Panc1 (cell line): ENCODE measurements at regions not wholly inside any gene's neighbourhood (a gene's known extent, or its start where the extent isn't known, plus 50 kb on each side); places are given as distances from the start of the nearest gene placed in this dataset.
"Not testable (repeated sequence)": the region's sequence is repeated elsewhere in the genome, so short reads cannot be mapped to it uniquely, and the experiment has no call there.

ENCODE experiments used
- ATAC-seq: fragments of 200-7000 bp; cut with Tn5 transposase; 2 replicates; pipeline ENCODE4 v1.9.1; 2020; ENCODE audit warnings: mild to moderate bottlenecking, moderate library complexity
- BruUV-seq: library from RNA; stranded (reverse); fragments of 400-500 nt; replicated peaks from 2 replicates; lab custom pipeline; 2021; lab: Mats Ljungman, UMichigan
- CTCF ChIA-PET: fragments of 300-600 bp; sonication (Branson Sonifier 250); formaldehyde crosslinking; loops from one replicate; lab custom pipeline; 2022; ENCODE audit warnings: antibody characterized with exemption; lab: Charles Lee
- POLR2A ChIA-PET: fragments of 300-600 bp; sonication (Branson Sonifier 250); formaldehyde crosslinking; loops from one replicate; lab custom pipeline; 2022; ENCODE audit warnings: antibody characterized with exemption; lab: Charles Lee
- DNase-seq: peaks from one replicate; pipeline ENCODE4 v3.0.0-alpha.2; 2010; ENCODE audit warnings: low read depth, low spot score
- H3K27ac ChIP-seq: 2 replicates; pipeline ENCODE4 v1.5.1; 2011; ENCODE audit warnings: mild to moderate bottlenecking, low read length, inconsistent platforms
- H3K27me3 ChIP-seq: fragments of 200-500 bp; sonication (Bioruptor generic); 2 replicates; pipeline ENCODE4 v1.6.0; 2014; ENCODE audit warnings: low read length, inconsistent platforms; ENCODE audit not compliant: control insufficient read depth, insufficient read depth
- H3K36me3 ChIP-seq: fragments of 200-500 bp; sonication (Bioruptor generic); 2 replicates; pipeline ENCODE4 v1.5.1; 2014; ENCODE audit warnings: inconsistent platforms, mild to moderate bottlenecking, low read length, moderate library complexity; ENCODE audit not compliant: control insufficient read depth, insufficient read depth
- H3K4me1 ChIP-seq: 2 replicates; pipeline ENCODE4 v1.5.1; 2011; ENCODE audit warnings: inconsistent platforms, mild to moderate bottlenecking, low read length, moderate library complexity; ENCODE audit not compliant: control insufficient read depth, insufficient read depth
- H3K4me3 ChIP-seq, 2 experiments: 2 replicates each; pipeline ENCODE4 v1.5.1; 2011 to 2012; ENCODE audit warnings: low read depth in 2 of 2, low read length in 2 of 2, mild to moderate bottlenecking in 2 of 2, inconsistent platforms in 1 of 2, moderate library complexity in 1 of 2
- H3K9me3 ChIP-seq: fragments of 200-500 bp; sonication (Bioruptor generic); 2 replicates; pipeline ENCODE4 v1.5.1; 2014; ENCODE audit warnings: low read depth, mild to moderate bottlenecking, inconsistent platforms, low read length, moderate library complexity; ENCODE audit not compliant: control insufficient read depth, insufficient read depth
- in situ Hi-C: cut with HindIII; loops from 2 replicates; pipeline ENCODE4 v1.10.0; 2016; ENCODE audit warnings: low sequenced_read_pairs, low pct_unique_long_range_greater_than_20kb
- intact Hi-C: fragments of 100-400 bp; cut with micrococcal nuclease; formaldehyde crosslinking; loops from one replicate; pipeline ENCODE4 v1.10.0; 2022; ENCODE audit not compliant: unreplicated experiment

- POLR2A ChIA-PET, H3K4me3 ChIP-seq, H3K9me3 ChIP-seq, H3K4me1 ChIP-seq, BruUV-seq, CTCF ChIA-PET, intact Hi-C loops, ATAC-seq, H3K27ac ChIP-seq, DNase-seq, H3K27me3 ChIP-seq, H3K36me3 ChIP-seq, in situ Hi-C loops: not testable (repeated sequence)
Observed at GRCh38 chr20:25953876-25954275, 257.2 kb upstream of the ZNF337 start.

DNA sequence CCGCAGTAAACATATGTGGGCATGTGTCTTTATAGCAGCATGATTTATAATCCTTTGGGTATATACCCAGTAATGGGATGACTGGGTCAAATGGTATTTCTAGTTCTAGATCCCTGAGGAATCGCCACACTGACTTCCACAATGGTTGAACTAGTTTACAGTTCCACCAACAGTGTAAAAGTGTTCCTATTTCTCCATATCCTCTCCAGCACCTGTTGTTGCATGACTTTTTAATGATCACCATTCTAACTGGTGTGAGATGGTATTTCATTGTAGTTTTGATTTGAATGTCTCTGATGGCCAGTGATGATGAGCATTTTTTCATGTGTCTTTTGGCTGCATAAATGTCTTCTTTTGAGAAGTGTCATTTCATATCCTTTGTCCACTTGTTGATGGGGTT, 238.6 kb upstream of the ZNF337 start:
- H3K27ac ChIP-seq, POLR2A ChIA-PET, DNase-seq, BruUV-seq, in situ Hi-C loops, CTCF ChIA-PET, H3K9me3 ChIP-seq, H3K4me3 ChIP-seq, H3K4me1 ChIP-seq, H3K36me3 ChIP-seq, intact Hi-C loops, ATAC-seq, H3K27me3 ChIP-seq: not testable (repeated sequence)

- H3K4me1 ChIP-seq, H3K27ac ChIP-seq, DNase-seq, CTCF ChIA-PET, H3K4me3 ChIP-seq, H3K9me3 ChIP-seq, ATAC-seq, BruUV-seq, in situ Hi-C loops, H3K27me3 ChIP-seq, intact Hi-C loops, H3K36me3 ChIP-seq, POLR2A ChIA-PET: not testable (repeated sequence)
Observed at GRCh38 chr20:25932806-25933205, 236.2 kb upstream of the ZNF337 start.

DNA sequence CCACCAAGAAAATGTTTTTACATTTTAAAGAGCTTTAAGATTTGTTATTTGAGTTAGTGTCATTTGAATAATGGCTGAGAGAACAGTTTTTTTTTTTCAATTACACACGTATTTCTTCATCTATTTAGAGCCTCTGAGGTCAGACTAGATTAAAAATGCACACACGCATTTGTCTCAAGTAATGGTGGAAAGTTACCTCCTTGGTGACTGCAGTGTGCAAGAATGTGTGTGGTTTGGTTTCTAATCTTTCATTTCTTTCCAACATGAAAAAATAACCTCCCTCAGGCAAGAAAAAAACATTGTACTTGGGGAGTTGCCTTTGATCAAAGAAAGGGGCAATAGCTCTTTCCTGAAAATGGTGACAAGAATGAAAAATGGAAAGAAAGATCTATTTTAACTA, 235.5 kb upstream of the ZNF337 start:
- ATAC-seq, H3K4me1 ChIP-seq, H3K27me3 ChIP-seq, BruUV-seq, in situ Hi-C loops, H3K4me3 ChIP-seq, H3K27ac ChIP-seq, DNase-seq, intact Hi-C loops, H3K36me3 ChIP-seq, H3K9me3 ChIP-seq: not testable (repeated sequence)
- CTCF ChIA-PET = interaction anchor here (0.7 kb wide), 1 partner anchor 326 kb away, joined by 3 read pairs; no protein-coding TSS in a partner anchor
- POLR2A ChIA-PET = interaction anchor here (0.6 kb wide), 1 partner anchor 612 kb away, joined by 7 read pairs; no protein-coding TSS in a partner anchor

- ATAC-seq, POLR2A ChIA-PET, H3K9me3 ChIP-seq, CTCF ChIA-PET, H3K4me3 ChIP-seq, H3K4me1 ChIP-seq, H3K27ac ChIP-seq, BruUV-seq, H3K36me3 ChIP-seq, in situ Hi-C loops, H3K27me3 ChIP-seq, intact Hi-C loops: not testable (repeated sequence)
- peak; percentile 0 for DNase-seq
Observed at GRCh38 chr20:25902321-25902720, 205.7 kb upstream of the ZNF337 start.

DNA sequence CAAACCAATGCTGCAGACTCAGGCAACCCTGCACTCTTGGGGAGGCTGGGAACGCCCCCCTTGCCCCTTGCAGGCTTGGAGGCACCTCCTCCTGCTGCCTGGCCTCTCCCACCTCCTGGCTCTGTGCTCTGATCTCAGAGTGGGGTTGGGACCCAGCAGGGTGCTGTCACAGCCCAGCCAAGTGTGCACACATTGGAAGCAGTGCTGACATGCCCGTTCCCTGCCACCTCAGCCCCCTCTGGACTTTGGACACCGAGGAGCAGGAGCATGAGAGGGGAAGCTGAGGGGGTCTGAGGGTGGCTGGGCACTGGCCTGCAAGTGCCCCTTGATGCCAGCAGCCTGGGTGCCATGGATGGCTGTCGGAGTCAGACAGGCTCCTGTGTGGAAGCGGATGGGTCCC, 202.0 kb upstream of the ZNF337 start:
- CTCF ChIA-PET, POLR2A ChIA-PET, intact Hi-C loops, H3K9me3 ChIP-seq, DNase-seq, H3K27ac ChIP-seq, H3K4me3 ChIP-seq, H3K36me3 ChIP-seq, H3K4me1 ChIP-seq, ATAC-seq, BruUV-seq, in situ Hi-C loops, H3K27me3 ChIP-seq: not testable (repeated sequence)

- H3K9me3 ChIP-seq, H3K4me3 ChIP-seq, in situ Hi-C loops, DNase-seq, ATAC-seq, POLR2A ChIA-PET, H3K27ac ChIP-seq, intact Hi-C loops, H3K4me1 ChIP-seq, CTCF ChIA-PET, H3K27me3 ChIP-seq, H3K36me3 ChIP-seq, BruUV-seq: not testable (repeated sequence)
Observed at GRCh38 chr20:25879096-25879495, 182.4 kb upstream of the ZNF337 start.

DNA sequence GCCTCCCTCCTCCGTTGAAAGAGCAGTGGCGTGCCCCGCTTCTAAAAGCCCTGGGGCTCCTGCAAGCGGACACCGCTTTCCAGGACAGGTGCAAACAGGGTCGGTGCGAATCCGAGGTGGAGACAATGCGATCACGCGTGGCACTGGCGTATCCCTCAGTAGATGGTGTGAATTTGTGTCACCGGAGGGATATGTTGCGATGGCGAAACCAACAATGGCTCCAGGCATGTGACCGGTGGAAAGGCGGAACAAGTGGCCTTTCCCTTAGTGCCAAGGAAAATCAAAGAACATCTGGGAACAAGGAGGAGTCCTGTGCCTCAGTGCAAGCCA, 172.0 kb upstream of the ZNF337 start:
- H3K4me3 ChIP-seq, POLR2A ChIA-PET, ATAC-seq, intact Hi-C loops, H3K9me3 ChIP-seq, CTCF ChIA-PET, H3K27me3 ChIP-seq, BruUV-seq, H3K4me1 ChIP-seq, H3K27ac ChIP-seq, DNase-seq, in situ Hi-C loops, H3K36me3 ChIP-seq: not testable (repeated sequence)
